HepG2 (cell line): ENCODE measurements at regions not wholly inside any gene's neighbourhood (a gene's known extent, or its start where the extent isn't known, plus 50 kb on each side); places are given as distances from the start of the nearest gene placed in this dataset.

Source experiments
- DDIT3 ChIP-seq: sonication (generic); formaldehyde crosslinking; IDR thresholded peaks from 2 replicates; pipeline ENCODE4 v1.4.0; 2020; ENCODE audit warnings: mild to moderate bottlenecking, missing genetic modification reagents
- HNRNPLL ChIP-seq: fragments of 200-400 bp; formaldehyde crosslinking; IDR thresholded peaks from 2 replicates; pipeline ENCODE4 v1.6.1; 2017; ENCODE audit warnings: mild to moderate bottlenecking, low read depth, low read length; ENCODE audit not compliant: poor library complexity, severe bottlenecking
- JUNB ChIP-seq: sonication (generic); formaldehyde crosslinking; IDR thresholded peaks from 2 replicates; pipeline ENCODE4 v1.8.0; 2022; ENCODE audit warnings: missing genetic modification reagents, mild to moderate bottlenecking, borderline replicate concordance
- KDM5A ChIP-seq: fragments of 200-600 bp; sonication (generic); IDR thresholded peaks from 2 replicates; pipeline ENCODE4 v1.7.0; 2018; ENCODE audit warnings: antibody characterized with exemption, mild to moderate bottlenecking, low read length, borderline replicate concordance
- KLF11 ChIP-seq: IDR thresholded peaks from 2 replicates; pipeline ENCODE4 v1.6.1; 2016; ENCODE audit warnings: missing compliant biosample characterization
- MAFK ChIP-seq, 2 experiments: IDR thresholded peaks in 1 of 2; conservative IDR thresholded peaks in 1 of 2; 2 replicates each; pipeline ENCODE4 v1.6.1; 2011; ENCODE audit warnings: improper control_type of control experiment in 2 of 2, low read length in 2 of 2
- POLR2G ChIP-seq: fragments of 200-400 bp; formaldehyde crosslinking; IDR thresholded peaks from 2 replicates; pipeline ENCODE4 v1.6.1; 2018; ENCODE audit warnings: mild to moderate bottlenecking, low read depth, low read length, moderate library complexity
- TP53 ChIP-seq: sonication (generic); formaldehyde crosslinking; conservative IDR thresholded peaks from 2 replicates; pipeline ENCODE4 v1.4.0; 2020; ENCODE audit warnings: missing genetic modification reagents
- ZBED4 ChIP-seq: sonication (generic); formaldehyde crosslinking; IDR thresholded peaks from 2 replicates; pipeline ENCODE4 v1.4.0; 2020; ENCODE audit warnings: missing genetic modification reagents, borderline replicate concordance
- ZNF101 ChIP-seq: sonication (generic); formaldehyde crosslinking; IDR thresholded peaks from 2 replicates; pipeline ENCODE4 v1.4.0; 2020; ENCODE audit warnings: mild to moderate bottlenecking, low read depth, missing genetic modification reagents, borderline replicate concordance
- ZNF12 ChIP-seq: sonication (generic); formaldehyde crosslinking; IDR thresholded peaks from 2 replicates; pipeline ENCODE4 v1.5.0; 2020; ENCODE audit warnings: missing genetic modification reagents
- ZNF20 ChIP-seq: sonication (generic); formaldehyde crosslinking; IDR thresholded peaks from 2 replicates; pipeline ENCODE4 v1.4.0; 2020; ENCODE audit warnings: mild to moderate bottlenecking, moderate library complexity, missing genetic modification reagents
- ZNF260 ChIP-seq: sonication (generic); formaldehyde crosslinking; IDR thresholded peaks from 2 replicates; pipeline ENCODE4 v1.4.0; 2020; ENCODE audit warnings: missing genetic modification reagents, low read depth, mild to moderate bottlenecking, borderline replicate concordance
- ZNF274 ChIP-seq: sonication (generic); formaldehyde crosslinking; IDR thresholded peaks from 2 replicates; pipeline ENCODE4 v1.5.1; 2020; ENCODE audit warnings: mild to moderate bottlenecking, missing genetic modification reagents
- ZNF296 ChIP-seq: sonication (generic); formaldehyde crosslinking; conservative IDR thresholded peaks from 2 replicates; pipeline ENCODE4 v1.5.0; 2020; ENCODE audit warnings: mild to moderate bottlenecking, missing genetic modification reagents
- ZNF7 ChIP-seq: IDR thresholded peaks from 2 replicates; pipeline ENCODE4 v1.6.1; 2016; ENCODE audit warnings: missing biosample characterization, missing genetic modification reagents
- ZNF709 ChIP-seq: sonication (generic); formaldehyde crosslinking; IDR thresholded peaks from 2 replicates; pipeline ENCODE4 v1.5.0; 2020; ENCODE audit warnings: mild to moderate bottlenecking, missing genetic modification reagents
- ZNF747 ChIP-seq: sonication (generic); formaldehyde crosslinking; IDR thresholded peaks from 2 replicates; pipeline ENCODE4 v1.8.1; 2023; ENCODE audit warnings: missing genetic modification reagents, mild to moderate bottlenecking, borderline replicate concordance
- ZNF841 ChIP-seq: sonication (generic); formaldehyde crosslinking; IDR thresholded peaks from 2 replicates; pipeline ENCODE4 v1.8.1; 2023; ENCODE audit warnings: missing genetic modification reagents, borderline replicate concordance
- TF ChIP-seq, protein P1 (sequence below): sonication (generic); formaldehyde crosslinking; IDR thresholded peaks from 2 replicates; pipeline ENCODE4 v1.4.0; 2020; ENCODE audit warnings: missing genetic modification reagents, mild to moderate bottlenecking, borderline replicate concordance
- TF ChIP-seq, protein P2 (sequence below): sonication (generic); formaldehyde crosslinking; IDR thresholded peaks from 2 replicates; pipeline ENCODE4 v1.9.0; 2022; ENCODE audit warnings: low read depth, missing genetic modification reagents

DNA sequence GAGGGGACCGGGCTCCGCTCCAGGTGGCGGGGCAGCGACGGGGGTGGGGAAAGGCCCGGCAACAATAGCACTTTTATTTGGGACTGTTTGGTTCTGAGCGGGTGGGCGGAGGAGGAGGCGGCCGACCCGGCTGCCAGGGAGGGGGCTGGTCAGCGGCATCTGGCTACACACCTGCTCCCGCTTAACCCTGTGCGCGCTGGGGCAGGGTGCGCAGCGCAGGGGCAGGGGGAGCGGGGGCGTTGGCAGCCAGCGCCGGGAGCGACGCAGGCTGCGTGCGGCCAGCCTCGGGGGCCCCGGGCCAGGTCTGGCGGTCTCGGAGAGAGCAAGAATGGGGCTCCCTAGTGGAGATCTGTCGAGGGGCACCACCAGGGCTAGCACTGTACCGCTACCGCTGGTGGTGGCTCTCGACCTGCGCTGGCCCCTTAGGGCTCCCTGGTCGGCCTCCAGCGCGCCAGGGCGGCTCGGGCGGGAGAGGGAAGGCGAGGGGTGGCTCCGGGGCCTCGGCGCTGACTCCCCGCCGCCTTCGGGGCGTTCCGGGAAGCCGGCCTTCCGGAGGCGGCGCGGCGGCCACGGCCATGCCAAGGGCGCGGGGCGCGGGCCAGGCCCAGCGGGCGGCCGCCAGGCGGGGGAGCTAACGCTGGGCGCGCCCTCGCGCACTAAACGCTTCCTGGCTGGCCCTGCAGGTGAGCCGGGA is 92.4 kb downstream of the NCR2 start (continued):
- TF ChIP-seq, protein P1, sequence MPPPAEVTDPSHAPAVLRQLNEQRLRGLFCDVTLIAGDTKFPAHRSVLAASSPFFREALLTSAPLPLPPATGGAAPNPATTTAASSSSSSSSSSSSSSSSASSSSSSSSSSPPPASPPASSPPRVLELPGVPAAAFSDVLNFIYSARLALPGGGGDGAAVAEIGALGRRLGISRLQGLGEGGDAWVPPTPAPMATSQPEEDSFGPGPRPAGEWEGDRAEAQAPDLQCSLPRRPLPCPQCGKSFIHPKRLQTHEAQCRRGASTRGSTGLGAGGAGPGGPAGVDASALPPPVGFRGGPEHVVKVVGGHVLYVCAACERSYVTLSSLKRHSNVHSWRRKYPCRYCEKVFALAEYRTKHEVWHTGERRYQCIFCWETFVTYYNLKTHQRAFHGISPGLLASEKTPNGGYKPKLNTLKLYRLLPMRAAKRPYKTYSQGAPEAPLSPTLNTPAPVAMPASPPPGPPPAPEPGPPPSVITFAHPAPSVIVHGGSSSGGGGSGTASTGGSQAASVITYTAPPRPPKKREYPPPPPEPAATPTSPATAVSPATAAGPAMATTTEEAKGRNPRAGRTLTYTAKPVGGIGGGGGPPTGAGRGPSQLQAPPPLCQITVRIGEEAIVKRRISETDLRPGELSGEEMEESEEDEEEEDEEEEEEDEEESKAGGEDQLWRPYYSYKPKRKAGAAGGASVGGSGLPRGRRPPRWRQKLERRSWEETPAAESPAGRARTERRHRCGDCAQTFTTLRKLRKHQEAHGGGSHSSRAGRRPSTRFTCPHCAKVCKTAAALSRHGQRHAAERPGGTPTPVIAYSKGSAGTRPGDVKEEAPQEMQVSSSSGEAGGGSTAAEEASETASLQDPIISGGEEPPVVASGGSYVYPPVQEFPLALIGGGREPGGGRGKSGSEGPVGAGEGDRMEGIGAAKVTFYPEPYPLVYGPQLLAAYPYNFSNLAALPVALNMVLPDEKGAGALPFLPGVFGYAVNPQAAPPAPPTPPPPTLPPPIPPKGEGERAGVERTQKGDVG: no peak
- TF ChIP-seq MAFK (conservative IDR thresholded peaks at IDR 0.05 in 1 of 2, IDR thresholded peaks at IDR 0.05 in 1 of 2; ENCODE audit: low read length in 2 of 2) (no peak), ZNF709 (CRISPR knock-in tag) (0 out of 2 replicates have a peak, but pooled peaks have one; percentile 53), KDM5A (no peak), HNRNPLL (peak; percentile 84), ZNF841 (CRISPR knock-in tag) (no peak), ZNF101 (no peak), POLR2G (peak; percentile 63), KLF11 (CRISPR knock-in tag) (no peak), ZNF274 (CRISPR knock-in tag) (0 out of 2 replicates have a peak, but pooled peaks have one; percentile 52), ZNF260 (CRISPR knock-in tag) (no peak), TP53 (CRISPR knock-in tag) (no peak), DDIT3 (CRISPR knock-in tag) (no peak), JUNB (no peak), ZNF20 (CRISPR knock-in tag) (no peak), ZNF12 (no peak), ZNF296 (CRISPR knock-in tag) (no peak), ZNF7 (CRISPR knock-in tag) (no peak), ZNF747 (CRISPR knock-in tag) (0 out of 2 replicates have a peak, but pooled peaks have one; percentile 13), ZBED4 (CRISPR knock-in tag) (0 out of 2 replicates have a peak, but pooled peaks have one; percentile 39)
- TF ChIP-seq, protein P2, sequence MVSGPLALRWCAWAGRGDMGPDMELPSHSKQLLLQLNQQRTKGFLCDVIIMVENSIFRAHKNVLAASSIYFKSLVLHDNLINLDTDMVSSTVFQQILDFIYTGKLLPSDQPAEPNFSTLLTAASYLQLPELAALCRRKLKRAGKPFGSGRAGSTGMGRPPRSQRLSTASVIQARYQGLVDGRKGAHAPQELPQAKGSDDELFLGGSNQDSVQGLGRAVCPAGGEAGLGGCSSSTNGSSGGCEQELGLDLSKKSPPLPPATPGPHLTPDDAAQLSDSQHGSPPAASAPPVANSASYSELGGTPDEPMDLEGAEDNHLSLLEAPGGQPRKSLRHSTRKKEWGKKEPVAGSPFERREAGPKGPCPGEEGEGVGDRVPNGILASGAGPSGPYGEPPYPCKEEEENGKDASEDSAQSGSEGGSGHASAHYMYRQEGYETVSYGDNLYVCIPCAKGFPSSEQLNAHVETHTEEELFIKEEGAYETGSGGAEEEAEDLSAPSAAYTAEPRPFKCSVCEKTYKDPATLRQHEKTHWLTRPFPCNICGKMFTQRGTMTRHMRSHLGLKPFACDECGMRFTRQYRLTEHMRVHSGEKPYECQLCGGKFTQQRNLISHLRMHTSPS (CRISPR knock-in tag): no peak
